ENCODE measurements at regions not wholly inside any gene's neighbourhood (a gene's known extent, or its start where the extent isn't known, plus 50 kb on each side); places are given as distances from the start of the nearest gene placed in this dataset.

DNA sequence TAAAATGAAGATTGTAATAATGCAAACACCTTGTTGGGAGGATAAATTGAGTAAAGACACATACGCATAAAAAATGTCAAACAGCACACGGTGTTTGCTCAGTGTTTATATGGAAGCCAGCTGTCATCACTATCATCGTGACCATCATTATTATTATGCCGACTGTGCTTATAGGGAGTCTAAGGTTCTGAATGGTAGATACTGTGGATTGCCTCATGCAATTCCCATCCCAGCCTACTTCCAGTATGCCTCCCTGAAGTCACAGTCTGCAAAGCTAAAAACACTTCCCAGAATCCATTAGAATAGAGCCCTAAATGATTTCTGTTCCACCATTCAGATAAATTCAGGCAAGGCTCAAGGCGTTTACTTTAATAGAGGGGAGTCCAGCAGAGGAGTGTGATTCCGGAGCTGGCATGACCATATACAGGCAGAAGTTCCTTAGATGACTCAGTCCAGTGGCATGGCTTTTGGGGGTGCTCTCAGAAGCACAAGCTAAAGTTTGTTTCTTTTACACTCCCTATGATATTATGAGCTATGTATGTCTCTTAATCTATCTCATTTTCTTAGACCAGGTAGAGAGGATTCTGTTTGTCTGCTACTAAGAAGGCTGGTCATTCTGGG is 148.7 kb downstream of the MEX3B start:
- Histone ChIP-seq H3K27me3 (no peaks in the 10 kb centered on the region), H3K4me3 (no peak overlapping the region), H3K9me3 (no peaks in the 10 kb centered on the region), H3K36me3 (no peaks in the 10 kb centered on the region), H3K27ac (no peak overlapping the region), H3K4me1 (ENCODE audit: insufficient read depth) (no peaks in the 10 kb centered on the region)
- intact Hi-C loops (cut with DNase I), result no loop called here
- WGBS, 3 donors, result 8 to 32% (median 13%) methylated on average over 6 of the region's 6 CpGs
- TF ChIP-seq, protein P1, sequence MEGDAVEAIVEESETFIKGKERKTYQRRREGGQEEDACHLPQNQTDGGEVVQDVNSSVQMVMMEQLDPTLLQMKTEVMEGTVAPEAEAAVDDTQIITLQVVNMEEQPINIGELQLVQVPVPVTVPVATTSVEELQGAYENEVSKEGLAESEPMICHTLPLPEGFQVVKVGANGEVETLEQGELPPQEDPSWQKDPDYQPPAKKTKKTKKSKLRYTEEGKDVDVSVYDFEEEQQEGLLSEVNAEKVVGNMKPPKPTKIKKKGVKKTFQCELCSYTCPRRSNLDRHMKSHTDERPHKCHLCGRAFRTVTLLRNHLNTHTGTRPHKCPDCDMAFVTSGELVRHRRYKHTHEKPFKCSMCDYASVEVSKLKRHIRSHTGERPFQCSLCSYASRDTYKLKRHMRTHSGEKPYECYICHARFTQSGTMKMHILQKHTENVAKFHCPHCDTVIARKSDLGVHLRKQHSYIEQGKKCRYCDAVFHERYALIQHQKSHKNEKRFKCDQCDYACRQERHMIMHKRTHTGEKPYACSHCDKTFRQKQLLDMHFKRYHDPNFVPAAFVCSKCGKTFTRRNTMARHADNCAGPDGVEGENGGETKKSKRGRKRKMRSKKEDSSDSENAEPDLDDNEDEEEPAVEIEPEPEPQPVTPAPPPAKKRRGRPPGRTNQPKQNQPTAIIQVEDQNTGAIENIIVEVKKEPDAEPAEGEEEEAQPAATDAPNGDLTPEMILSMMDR (IDR thresholded peaks at IDR 0.05), result no peak
- TF ChIP-seq EP300 (IDR thresholded peaks at IDR 0.05), result no peak
- no peak for TF ChIP-seq POLR2A (IDR thresholded peaks at IDR 0.05)
- no peak for DNase-seq

DNA sequence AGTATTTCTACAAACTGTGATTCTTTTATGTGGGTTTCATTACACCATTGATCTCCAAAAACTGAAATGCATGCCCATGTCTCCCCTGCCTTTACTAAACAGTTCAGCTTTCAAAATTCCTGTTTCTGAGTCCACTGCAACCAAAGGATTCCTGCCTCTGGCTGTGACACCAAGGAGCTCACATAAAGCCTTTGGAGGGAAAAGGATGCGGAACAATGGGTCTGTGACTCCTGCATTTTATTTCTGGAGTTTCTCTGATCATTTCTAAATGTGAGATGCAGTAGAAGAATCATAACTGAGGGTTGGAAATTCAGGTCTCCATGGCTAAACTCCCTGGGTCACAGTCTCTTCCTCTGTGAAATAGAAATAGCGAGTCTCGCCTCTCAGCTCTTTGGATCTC is 149.5 kb downstream of the MEX3B start:
- intact Hi-C loops (cut with DNase I), result no loop called here
- WGBS, 3 donors, result 93 to 95% (median 93%) methylated on average over 3 of the region's 3 CpGs
- no peak for DNase-seq
- H3K27ac ChIP-seq, result no peak overlapping the region
- no peaks in the 10 kb centered on the region for H3K36me3 ChIP-seq
- TF ChIP-seq EP300 (IDR thresholded peaks at IDR 0.05) (no peak), POLR2A (IDR thresholded peaks at IDR 0.05) (no peak)
- TF ChIP-seq, protein P1 (IDR thresholded peaks at IDR 0.05), result no peak
- no peaks in the 10 kb centered on the region for H3K9me3 ChIP-seq
- no peaks in the 10 kb centered on the region for H3K4me1 ChIP-seq (ENCODE audit: insufficient read depth)
- H3K4me3 ChIP-seq, result no peak overlapping the region
- no peaks in the 10 kb centered on the region for H3K27me3 ChIP-seq

DNA sequence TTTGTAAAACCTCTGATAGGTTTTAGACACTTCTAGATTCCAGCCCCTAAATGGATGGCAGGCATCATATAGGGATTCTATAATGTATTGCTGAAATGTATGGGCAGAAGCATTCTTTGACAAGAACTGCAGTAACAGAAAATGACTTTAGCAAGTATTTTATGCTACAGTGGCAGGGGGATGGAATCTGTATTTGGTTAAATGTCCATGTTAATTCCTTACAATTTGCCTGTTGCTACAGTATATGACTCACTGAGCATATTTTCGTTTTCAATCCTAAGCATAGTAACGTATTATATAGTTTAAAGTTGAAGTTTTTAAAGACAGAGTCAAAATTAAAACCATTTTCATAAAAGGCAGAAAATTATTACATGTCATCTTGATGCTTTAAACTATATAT is 150.1 kb downstream of the MEX3B start:
- Histone ChIP-seq H3K9me3 (no peaks in the 10 kb centered on the region), H3K36me3 (no peaks in the 10 kb centered on the region), H3K27me3 (no peaks in the 10 kb centered on the region), H3K27ac (no peak overlapping the region), H3K4me1 (ENCODE audit: insufficient read depth) (no peaks in the 10 kb centered on the region), H3K4me3 (no peak overlapping the region)
- no peak for DNase-seq
- TF ChIP-seq EP300 (IDR thresholded peaks at IDR 0.05) (no peak), POLR2A (IDR thresholded peaks at IDR 0.05) (no peak)
- TF ChIP-seq, protein P1 (IDR thresholded peaks at IDR 0.05), result no peak
- whole genome bisulfite sequencing, 3 donors, result 77 to 86% (median 86%) methylated on average over 2 of the region's 2 CpGs
- intact Hi-C loops (cut with DNase I), result no loop called here

GRCh38 chr15:81894061-81894460 is 151.8 kb downstream of the MEX3B start:
- 88 to 96% (median 90%) methylated on average over 3 of the region's 3 CpGs for WGBS, 3 donors

More at GRCh38 chr15:81894061-81894460, 151.8 kb downstream of the MEX3B start:
- Histone ChIP-seq H3K4me3 (no peak overlapping the region), H3K9me3 (no peaks in the 10 kb centered on the region), H3K4me1 (ENCODE audit: insufficient read depth) (no peaks in the 10 kb centered on the region), H3K27me3 (no peaks in the 10 kb centered on the region), H3K27ac (no peak overlapping the region), H3K36me3 (no peaks in the 10 kb centered on the region)
- DNase-seq, result no peak
- intact Hi-C loops (cut with DNase I), result no loop called here
- TF ChIP-seq POLR2A (IDR thresholded peaks at IDR 0.05) (no peak), EP300 (IDR thresholded peaks at IDR 0.05) (no peak)
- TF ChIP-seq, protein P1 (IDR thresholded peaks at IDR 0.05), result no peak
